Neural cell (in vitro differentiated cells): ENCODE measurements at regions not wholly inside any gene's neighbourhood (a gene's known extent, or its start where the extent isn't known, plus 50 kb on each side); places are given as distances from the start of the nearest gene placed in this dataset.
"Not testable (repeated sequence)": the region's sequence is repeated elsewhere in the genome, so short reads cannot be mapped to it uniquely, and the experiment has no call there.

ENCODE experiments used
- H2AFZ ChIP-seq: fragments of 200-600, 300-800 bp; sonication (generic), shearing (Covaris generic); 2 replicates; pipeline ENCODE4 v1.6.0; 2014; ENCODE audit warnings: low read depth, mild to moderate bottlenecking, antibody characterized with exemption, low read length, moderate library complexity
- H3F3A ChIP-seq: fragments of 200-600 bp; shearing (Covaris generic); 2 replicates; pipeline ENCODE4 v1.6.1; 2016; ENCODE audit warnings: mild to moderate bottlenecking, moderate library complexity, mixed read lengths, antibody characterized with exemption, low read length; ENCODE audit not compliant: insufficient read depth, poor library complexity, severe bottlenecking
- H3K27ac ChIP-seq: fragments of 200-600, 300-800 bp; sonication (generic), shearing (Covaris generic); 2 replicates; pipeline ENCODE4 v1.5.1; 2014; ENCODE audit warnings: mild to moderate bottlenecking, low read length, moderate library complexity
- H3K27me3 ChIP-seq: fragments of 300-800, 200-600 bp; sonication (generic), shearing (Covaris generic); 2 replicates; pipeline ENCODE4 v1.6.0; 2014; ENCODE audit warnings: mild to moderate bottlenecking, low read depth, low read length, moderate library complexity; ENCODE audit not compliant: insufficient read depth
- H3K36me3 ChIP-seq: fragments of 300-800, 200-600 bp; sonication (generic), shearing (Covaris generic); 2 replicates; pipeline ENCODE4 v1.5.1; 2014; ENCODE audit warnings: mild to moderate bottlenecking, antibody characterized with exemption, low read length, moderate library complexity; ENCODE audit not compliant: insufficient read depth
- H3K4me2 ChIP-seq: fragments of 300-800, 200-600 bp; sonication (generic), shearing (Covaris generic); 2 replicates; pipeline ENCODE4 v1.6.0; 2014; ENCODE audit warnings: mild to moderate bottlenecking, low read length
- H3K4me3 ChIP-seq: fragments of 300-800, 200-600 bp; sonication (generic), shearing (Covaris generic); 2 replicates; pipeline ENCODE4 v1.5.1; 2014; ENCODE audit warnings: mild to moderate bottlenecking, low read length, moderate library complexity
- H3K79me2 ChIP-seq: fragments of 200-600 bp; shearing (Covaris generic); replicated peaks from 2 replicates; pipeline ENCODE4 v1.6.0; 2014; ENCODE audit warnings: mild to moderate bottlenecking, low read length, moderate library complexity; ENCODE audit not compliant: insufficient read depth
- H3K9ac ChIP-seq: fragments of 300-800, 200-600 bp; sonication (generic), shearing (Covaris generic); 2 replicates; pipeline ENCODE4 v1.6.1; 2016; ENCODE audit warnings: mild to moderate bottlenecking, low read length, mixed read lengths
- H3K9me2 ChIP-seq: fragments of 200-600 bp; shearing (Covaris generic); 2 replicates; pipeline ENCODE4 v1.6.1; 2016; ENCODE audit warnings: mild to moderate bottlenecking, low read length, mixed read lengths; ENCODE audit not compliant: insufficient read depth
- H3K9me3 ChIP-seq: fragments of 200-600, 300-800 bp; sonication (generic), shearing (Covaris generic); 2 replicates; pipeline ENCODE4 v1.6.1; 2016; ENCODE audit warnings: mild to moderate bottlenecking, mixed run types, low read length, moderate library complexity, mixed read lengths
- H4K20me1 ChIP-seq: fragments of 200-600 bp; shearing (Covaris generic); 2 replicates; pipeline ENCODE4 v1.6.1; 2016; ENCODE audit warnings: mild to moderate bottlenecking, mixed run types; ENCODE audit not compliant: insufficient read depth
- CTCF ChIP-seq: fragments of 450-650 bp; IDR thresholded peaks from 2 replicates; pipeline ENCODE4 v1.5.1; 2014; ENCODE audit warnings: antibody characterized with exemption, mild to moderate bottlenecking, moderate library complexity; ENCODE audit not compliant: poor library complexity, severe bottlenecking
- EP300 ChIP-seq: fragments of 450-650 bp; conservative IDR thresholded peaks from 2 replicates; pipeline ENCODE4 v1.6.1; 2014; ENCODE audit warnings: antibody characterized with exemption, mild to moderate bottlenecking, moderate library complexity; ENCODE audit not compliant: poor library complexity, severe bottlenecking
- EZH2 ChIP-seq: fragments of 200-600, 300-800 bp; shearing (Covaris generic), sonication (generic); IDR thresholded peaks from 2 replicates; pipeline ENCODE4 v1.6.1; 2014; ENCODE audit warnings: antibody characterized with exemption, low read length, borderline replicate concordance, mild to moderate bottlenecking; ENCODE audit not compliant: insufficient read depth, poor library complexity, severe bottlenecking
- MXI1 ChIP-seq: fragments of 450-650 bp; conservative IDR thresholded peaks from 2 replicates; pipeline ENCODE4 v1.6.1; 2014; ENCODE audit warnings: antibody characterized with exemption, mild to moderate bottlenecking; ENCODE audit not compliant: poor library complexity, severe bottlenecking
- POLR2AphosphoS5 ChIP-seq: IDR thresholded peaks from 2 replicates; pipeline ENCODE4 v1.6.1; 2012
- RAD21 ChIP-seq: fragments of 450-650 bp; conservative IDR thresholded peaks from 2 replicates; pipeline ENCODE4 v1.6.1; 2014; ENCODE audit warnings: antibody characterized with exemption, mild to moderate bottlenecking, moderate library complexity
- SMC3 ChIP-seq: fragments of 450-650 bp; conservative IDR thresholded peaks from 2 replicates; pipeline ENCODE4 v1.6.1; 2014; ENCODE audit warnings: antibody characterized with exemption, mild to moderate bottlenecking, moderate library complexity; ENCODE audit not compliant: poor library complexity
- TAF1 ChIP-seq: IDR thresholded peaks from 2 replicates; pipeline ENCODE4 v1.6.1; 2012; ENCODE audit warnings: low read depth
- TF ChIP-seq, protein P1 (sequence below): IDR thresholded peaks from 2 replicates; pipeline ENCODE4 v1.6.1; 2012; ENCODE audit warnings: borderline replicate concordance

DNA sequence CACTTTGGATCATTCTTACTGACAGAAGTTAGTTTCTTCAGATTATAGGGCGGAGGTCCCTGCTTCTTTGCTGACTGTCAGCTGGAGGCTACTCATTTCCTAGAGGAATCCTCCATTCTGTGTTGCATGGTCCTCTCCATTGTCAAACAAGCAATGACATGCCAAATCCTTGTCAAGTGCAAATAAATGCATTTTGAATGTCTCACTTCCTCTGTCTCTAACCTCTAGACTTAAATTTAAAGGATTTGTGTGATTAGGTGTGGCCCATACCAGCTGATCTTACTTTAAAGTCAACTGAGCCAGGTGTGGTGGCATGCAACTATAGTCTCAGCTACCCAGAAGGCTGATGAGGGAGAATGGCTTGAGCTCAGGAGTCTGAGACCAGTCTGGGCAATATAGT is 458.4 kb upstream of the CCDC179 start:
- no peak overlapping the region for H3K4me3 ChIP-seq

DNA sequence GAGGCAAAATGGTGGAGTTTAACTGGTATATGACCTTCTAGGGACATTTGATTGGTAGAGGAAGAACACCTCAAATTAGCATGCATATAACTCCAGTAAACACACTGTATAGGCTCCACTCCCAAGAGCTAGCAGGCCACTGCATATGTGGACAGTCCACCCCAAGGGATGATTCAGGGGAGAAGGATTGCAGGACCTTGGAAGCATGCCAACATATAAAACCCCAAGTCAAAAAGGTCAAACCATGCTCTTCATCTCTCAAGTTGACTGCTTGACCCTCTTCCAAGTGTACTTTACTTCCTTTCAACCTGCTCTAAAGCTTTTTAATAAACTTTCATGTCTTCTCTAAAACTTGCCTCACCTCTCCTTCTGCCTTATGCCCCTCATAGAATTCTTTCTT is 459.9 kb upstream of the CCDC179 start:
- Histone ChIP-seq H3K27me3 (no peaks in the 10 kb centered on the region), H2AFZ (no peak overlapping the region), H3K27ac (no peak overlapping the region), H3K79me2 (no peaks in the 10 kb centered on the region), H3K4me2 (no peak overlapping the region), H3K36me3 (no peaks in the 10 kb centered on the region), H3K9ac (no peak overlapping the region), H3F3A (no peaks in the 10 kb centered on the region), H4K20me1 (no peaks in the 10 kb centered on the region), H3K9me3 (no peaks in the 10 kb centered on the region), H3K9me2 (no peaks in the 10 kb centered on the region), H3K4me3 (no peak overlapping the region)
- TF ChIP-seq POLR2AphosphoS5 (no peak), TAF1 (no peak), EZH2 (no peak), EP300 (no peak), MXI1 (no peak), SMC3 (no peak), CTCF (no peak), RAD21 (no peak)
- TF ChIP-seq, protein P1, sequence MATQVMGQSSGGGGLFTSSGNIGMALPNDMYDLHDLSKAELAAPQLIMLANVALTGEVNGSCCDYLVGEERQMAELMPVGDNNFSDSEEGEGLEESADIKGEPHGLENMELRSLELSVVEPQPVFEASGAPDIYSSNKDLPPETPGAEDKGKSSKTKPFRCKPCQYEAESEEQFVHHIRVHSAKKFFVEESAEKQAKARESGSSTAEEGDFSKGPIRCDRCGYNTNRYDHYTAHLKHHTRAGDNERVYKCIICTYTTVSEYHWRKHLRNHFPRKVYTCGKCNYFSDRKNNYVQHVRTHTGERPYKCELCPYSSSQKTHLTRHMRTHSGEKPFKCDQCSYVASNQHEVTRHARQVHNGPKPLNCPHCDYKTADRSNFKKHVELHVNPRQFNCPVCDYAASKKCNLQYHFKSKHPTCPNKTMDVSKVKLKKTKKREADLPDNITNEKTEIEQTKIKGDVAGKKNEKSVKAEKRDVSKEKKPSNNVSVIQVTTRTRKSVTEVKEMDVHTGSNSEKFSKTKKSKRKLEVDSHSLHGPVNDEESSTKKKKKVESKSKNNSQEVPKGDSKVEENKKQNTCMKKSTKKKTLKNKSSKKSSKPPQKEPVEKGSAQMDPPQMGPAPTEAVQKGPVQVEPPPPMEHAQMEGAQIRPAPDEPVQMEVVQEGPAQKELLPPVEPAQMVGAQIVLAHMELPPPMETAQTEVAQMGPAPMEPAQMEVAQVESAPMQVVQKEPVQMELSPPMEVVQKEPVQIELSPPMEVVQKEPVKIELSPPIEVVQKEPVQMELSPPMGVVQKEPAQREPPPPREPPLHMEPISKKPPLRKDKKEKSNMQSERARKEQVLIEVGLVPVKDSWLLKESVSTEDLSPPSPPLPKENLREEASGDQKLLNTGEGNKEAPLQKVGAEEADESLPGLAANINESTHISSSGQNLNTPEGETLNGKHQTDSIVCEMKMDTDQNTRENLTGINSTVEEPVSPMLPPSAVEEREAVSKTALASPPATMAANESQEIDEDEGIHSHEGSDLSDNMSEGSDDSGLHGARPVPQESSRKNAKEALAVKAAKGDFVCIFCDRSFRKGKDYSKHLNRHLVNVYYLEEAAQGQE: no peak

More for the DNA sequence above, 458.4 kb upstream of the CCDC179 start:
- Histone ChIP-seq H3K27me3 (no peaks in the 10 kb centered on the region), H3K4me2 (no peak overlapping the region), H3K27ac (no peak overlapping the region), H3K79me2 (no peaks in the 10 kb centered on the region), H2AFZ (no peak overlapping the region), H3K9me2 (no peaks in the 10 kb centered on the region), H3K9me3 (no peaks in the 10 kb centered on the region), H3K9ac (no peak overlapping the region), H4K20me1 (no peaks in the 10 kb centered on the region), H3K36me3 (no peaks in the 10 kb centered on the region), H3F3A (no peaks in the 10 kb centered on the region)
- TF ChIP-seq POLR2AphosphoS5 (no peak), CTCF (no peak), SMC3 (no peak), EP300 (no peak), EZH2 (no peak), MXI1 (no peak), TAF1 (no peak), RAD21 (no peak)

GRCh38 chr11:23335586-23335985 is 475.3 kb upstream of the CCDC179 start:
- H2AFZ ChIP-seq, H3K36me3 ChIP-seq, H3K9me3 ChIP-seq, H3K4me3 ChIP-seq, H3K9ac ChIP-seq, H3K27ac ChIP-seq, H3K79me2 ChIP-seq, H4K20me1 ChIP-seq, H3F3A ChIP-seq, H3K27me3 ChIP-seq, H3K4me2 ChIP-seq, H3K9me2 ChIP-seq: not testable (repeated sequence)
